ENCODE measurements at regions not wholly inside any gene's neighbourhood (a gene's known extent, or its start where the extent isn't known, plus 50 kb on each side); places are given as distances from the start of the nearest gene placed in this dataset.

GRCh38 chr6:19562468-19562867 lies 274.7 kb upstream of the ID4 start:
- H3K18ac ChIP-seq (ENCODE audit: low read depth, low read length) = no peak overlapping the region
- no peaks in the 10 kb centered on the region for H3K9me1 ChIP-seq (ENCODE audit: insufficient read depth, low read length)
- no peaks in the 10 kb centered on the region for H3K4me1 ChIP-seq (ENCODE audit: control insufficient read depth, insufficient read depth, low read length)
- no peaks in the 10 kb centered on the region for H3K36me3 ChIP-seq (ENCODE audit: control insufficient read depth, insufficient read depth, low read length)
- no peaks in the 10 kb centered on the region for H4K20me1 ChIP-seq (ENCODE audit: insufficient read depth, low read length)
- H2BK20ac ChIP-seq (ENCODE audit: low read depth, low read length) = no peak overlapping the region
- ChIA-PET CTCF (no interaction called here), POLR2A (ENCODE audit: unreplicated experiment) (no interaction called here)
- no peak overlapping the region for H4K91ac ChIP-seq (ENCODE audit: insufficient read depth, low read depth, low read length)
- in situ Hi-C loops (cut with MboI; ENCODE audit: low sequenced_read_pairs) = no loop called here
- H2AK9ac ChIP-seq (replicated peaks; ENCODE audit: low read depth, low read length, poor library complexity) = no peak overlapping the region
- dilution Hi-C loops (cut with HindIII; ENCODE audit: low sequenced_read_pairs, unreplicated experiment) = no loop called here
- WGBS, 2 experiments (ENCODE audit: extremely low coverage in 2 of 2, insufficient read length in 1 of 2) = no CpG with 5 or more reads among the region's 1 CpG
- no peak overlapping the region for H3K4me3 ChIP-seq (ENCODE audit: insufficient read depth, low read depth, low read length)
- H2AFZ ChIP-seq (replicated peaks; ENCODE audit: low read length, poor library complexity) = no peak overlapping the region
- no peak overlapping the region for H3K9ac ChIP-seq (ENCODE audit: low read depth, low read length)
- H2AK5ac ChIP-seq (ENCODE audit: low read depth, low read length) = no peak overlapping the region
- H3K4ac ChIP-seq (ENCODE audit: low read depth, low read length) = no peak overlapping the region
- H3K14ac ChIP-seq (replicated peaks; ENCODE audit: low read depth, low read length) = no peak overlapping the region
- no peak for ATAC-seq (ENCODE audit: low read depth)
- BruUV-seq (replicated peaks) = no TSS peak
- H3K23ac ChIP-seq (ENCODE audit: low read depth, low read length) = no peak overlapping the region
- no peak overlapping the region for H4K5ac ChIP-seq (ENCODE audit: low read depth, low read length)
- H3K9me3 ChIP-seq (ENCODE audit: control insufficient read depth, insufficient read depth, low read length) = no peaks in the 10 kb centered on the region
- no peak overlapping the region for H3K56ac ChIP-seq (ENCODE audit: extremely low read depth, insufficient read depth, low read length)
- no peak overlapping the region for H3K4me2 ChIP-seq (ENCODE audit: low read depth, low read length)
- no peak overlapping the region for H2BK5ac ChIP-seq (ENCODE audit: low read depth, low read length, poor library complexity, severe bottlenecking)
- intact Hi-C loops (cut with micrococcal nuclease) = no loop called here
- TF ChIP-seq MXI1 (IDR thresholded peaks at IDR 0.05; ENCODE audit: borderline replicate concordance, low read depth, low read length) (no peak), CEBPB (IDR thresholded peaks at IDR 0.05; ENCODE audit: low read depth, low read length) (no peak), MAZ (IDR thresholded peaks at IDR 0.05; ENCODE audit: borderline replicate concordance, low read depth, low read length) (no peak), FOS (IDR thresholded peaks at IDR 0.05; ENCODE audit: low read depth, low read length) (no peak), USF2 (IDR thresholded peaks at IDR 0.05; ENCODE audit: low read depth, low read length) (no peak), NFE2L2 (IDR thresholded peaks at IDR 0.05; ENCODE audit: low read depth, low read length) (no peak), RFX5 (IDR thresholded peaks at IDR 0.05; ENCODE audit: low read depth, low read length) (no peak), POLR2A (IDR thresholded peaks at IDR 0.05; ENCODE audit: low read depth, low read length) (no peak), RCOR1 (IDR thresholded peaks at IDR 0.05; ENCODE audit: insufficient replicate concordance, low read length) (no peak), RAD21 (IDR thresholded peaks at IDR 0.05; ENCODE audit: low read length) (no peak), CHD1 (IDR thresholded peaks at IDR 0.05; ENCODE audit: low read depth, low read length) (no peak), BHLHE40 (IDR thresholded peaks at IDR 0.05; ENCODE audit: low read depth, low read length) (no peak), SMC3 (IDR thresholded peaks at IDR 0.05; ENCODE audit: low read depth, low read length) (no peak)
- TF ChIP-seq, protein P1, sequence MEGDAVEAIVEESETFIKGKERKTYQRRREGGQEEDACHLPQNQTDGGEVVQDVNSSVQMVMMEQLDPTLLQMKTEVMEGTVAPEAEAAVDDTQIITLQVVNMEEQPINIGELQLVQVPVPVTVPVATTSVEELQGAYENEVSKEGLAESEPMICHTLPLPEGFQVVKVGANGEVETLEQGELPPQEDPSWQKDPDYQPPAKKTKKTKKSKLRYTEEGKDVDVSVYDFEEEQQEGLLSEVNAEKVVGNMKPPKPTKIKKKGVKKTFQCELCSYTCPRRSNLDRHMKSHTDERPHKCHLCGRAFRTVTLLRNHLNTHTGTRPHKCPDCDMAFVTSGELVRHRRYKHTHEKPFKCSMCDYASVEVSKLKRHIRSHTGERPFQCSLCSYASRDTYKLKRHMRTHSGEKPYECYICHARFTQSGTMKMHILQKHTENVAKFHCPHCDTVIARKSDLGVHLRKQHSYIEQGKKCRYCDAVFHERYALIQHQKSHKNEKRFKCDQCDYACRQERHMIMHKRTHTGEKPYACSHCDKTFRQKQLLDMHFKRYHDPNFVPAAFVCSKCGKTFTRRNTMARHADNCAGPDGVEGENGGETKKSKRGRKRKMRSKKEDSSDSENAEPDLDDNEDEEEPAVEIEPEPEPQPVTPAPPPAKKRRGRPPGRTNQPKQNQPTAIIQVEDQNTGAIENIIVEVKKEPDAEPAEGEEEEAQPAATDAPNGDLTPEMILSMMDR (conservative IDR thresholded peaks at IDR 0.05; ENCODE audit: low read depth, low read length) = no peak
- no peaks in the 10 kb centered on the region for H3K27me3 ChIP-seq (ENCODE audit: control insufficient read depth, insufficient read depth, low read length)
- H2BK120ac ChIP-seq (ENCODE audit: low read depth, low read length) = no peak overlapping the region
- H2BK15ac ChIP-seq (ENCODE audit: low read depth, low read length) = no peak overlapping the region
- DNase-seq = no peak
- H3K27ac ChIP-seq (ENCODE audit: insufficient read depth, low read length) = no peak overlapping the region
- no peaks in the 10 kb centered on the region for H3K79me1 ChIP-seq (ENCODE audit: low read depth in 1 of 2, low read length in 2 of 2)
- H4K8ac ChIP-seq (ENCODE audit: low read depth in 2 of 2, low read length in 2 of 2) = no peak overlapping the region

Measured in IMR-90 (cell line).